Panc1 (cell line): ENCODE measurements at regions not wholly inside any gene's neighbourhood (a gene's known extent, or its start where the extent isn't known, plus 50 kb on each side); places are given as distances from the start of the nearest gene placed in this dataset.

Source experiments
- ATAC-seq: fragments of 200-7000 bp; cut with Tn5 transposase; 2 replicates; pipeline ENCODE4 v1.9.1; 2020; ENCODE audit warnings: mild to moderate bottlenecking, moderate library complexity
- BruUV-seq: library from RNA; stranded (reverse); fragments of 400-500 nt; replicated peaks from 2 replicates; lab custom pipeline; 2021; lab: Mats Ljungman, UMichigan
- CTCF ChIA-PET: fragments of 300-600 bp; sonication (Branson Sonifier 250); formaldehyde crosslinking; loops from one replicate; lab custom pipeline; 2022; ENCODE audit warnings: antibody characterized with exemption; lab: Charles Lee
- POLR2A ChIA-PET: fragments of 300-600 bp; sonication (Branson Sonifier 250); formaldehyde crosslinking; loops from one replicate; lab custom pipeline; 2022; ENCODE audit warnings: antibody characterized with exemption; lab: Charles Lee
- DNase-seq: peaks from one replicate; pipeline ENCODE4 v3.0.0-alpha.2; 2010; ENCODE audit warnings: low read depth, low spot score
- H3K27ac ChIP-seq: 2 replicates; pipeline ENCODE4 v1.5.1; 2011; ENCODE audit warnings: mild to moderate bottlenecking, low read length, inconsistent platforms
- H3K27me3 ChIP-seq: fragments of 200-500 bp; sonication (Bioruptor generic); 2 replicates; pipeline ENCODE4 v1.6.0; 2014; ENCODE audit warnings: low read length, inconsistent platforms; ENCODE audit not compliant: control insufficient read depth, insufficient read depth
- H3K36me3 ChIP-seq: fragments of 200-500 bp; sonication (Bioruptor generic); 2 replicates; pipeline ENCODE4 v1.5.1; 2014; ENCODE audit warnings: inconsistent platforms, mild to moderate bottlenecking, low read length, moderate library complexity; ENCODE audit not compliant: control insufficient read depth, insufficient read depth
- H3K4me1 ChIP-seq: 2 replicates; pipeline ENCODE4 v1.5.1; 2011; ENCODE audit warnings: inconsistent platforms, mild to moderate bottlenecking, low read length, moderate library complexity; ENCODE audit not compliant: control insufficient read depth, insufficient read depth
- H3K4me3 ChIP-seq, 2 experiments: 2 replicates each; pipeline ENCODE4 v1.5.1; 2011 to 2012; ENCODE audit warnings: low read depth in 2 of 2, low read length in 2 of 2, mild to moderate bottlenecking in 2 of 2, inconsistent platforms in 1 of 2, moderate library complexity in 1 of 2
- H3K9me3 ChIP-seq: fragments of 200-500 bp; sonication (Bioruptor generic); 2 replicates; pipeline ENCODE4 v1.5.1; 2014; ENCODE audit warnings: low read depth, mild to moderate bottlenecking, inconsistent platforms, low read length, moderate library complexity; ENCODE audit not compliant: control insufficient read depth, insufficient read depth
- CTCF ChIP-seq: fragments of 450-650 bp; IDR thresholded peaks from 2 replicates; pipeline ENCODE4 v1.5.1; 2017; ENCODE audit warnings: mild to moderate bottlenecking
- POLR2AphosphoS5 ChIP-seq: IDR thresholded peaks from 2 replicates; pipeline ENCODE4 v1.6.1; 2012; ENCODE audit warnings: mild to moderate bottlenecking, low read depth, low read length, moderate library complexity
- REST ChIP-seq, 2 experiments: IDR thresholded peaks; 2 replicates each; pipeline ENCODE4 v1.6.1; 2011 to 2012; ENCODE audit warnings: low read depth in 2 of 2, control low read depth in 1 of 2, low read length in 1 of 2, mild to moderate bottlenecking in 1 of 2, moderate library complexity in 1 of 2; ENCODE audit not compliant: insufficient read depth in 1 of 2
- SIN3A ChIP-seq: IDR thresholded peaks from 2 replicates; pipeline ENCODE4 v1.6.1; 2012; ENCODE audit warnings: low read depth, mild to moderate bottlenecking, low read length, moderate library complexity, borderline replicate concordance; ENCODE audit not compliant: insufficient read depth
- TCF7L2 ChIP-seq: IDR thresholded peaks from 2 replicates; pipeline ENCODE4 v1.6.1; 2011; ENCODE audit warnings: mild to moderate bottlenecking, low read depth, low read length, inconsistent platforms
- in situ Hi-C: cut with HindIII; loops from 2 replicates; pipeline ENCODE4 v1.10.0; 2016; ENCODE audit warnings: low sequenced_read_pairs, low pct_unique_long_range_greater_than_20kb
- intact Hi-C: fragments of 100-400 bp; cut with micrococcal nuclease; formaldehyde crosslinking; loops from one replicate; pipeline ENCODE4 v1.10.0; 2022; ENCODE audit not compliant: unreplicated experiment

- ChIA-PET CTCF (no interaction called here), POLR2A (no interaction called here)
- intact Hi-C loops (no loop called here), in situ Hi-C loops (no loop called here)
- H3K27ac ChIP-seq: no peak overlapping the region
- no peak overlapping the region for H3K4me3 ChIP-seq
- no peak for DNase-seq
- H3K27me3 ChIP-seq: no peaks in the 10 kb centered on the region
- no TSS peak for BruUV-seq
- no peaks in the 10 kb centered on the region for H3K9me3 ChIP-seq
- no peak for TF ChIP-seq REST (IDR thresholded peaks at IDR 0.05; ENCODE audit: insufficient read depth in 1 of 2, low read depth in 2 of 2, low read length in 1 of 2)
- TF ChIP-seq TCF7L2: no peak
- no peak for TF ChIP-seq CTCF
- no peak for TF ChIP-seq SIN3A
- no peak for ATAC-seq
- H3K36me3 ChIP-seq: no peaks in the 10 kb centered on the region
- no peaks in the 10 kb centered on the region for H3K4me1 ChIP-seq
These were observed 72.0 kb upstream of the ZMIZ1 start for GRCh38 chr10:78996792-78997129.

- no peak for ATAC-seq
- POLR2A ChIA-PET: no interaction called here
- CTCF ChIA-PET: no interaction called here
These were observed 70.8 kb upstream of the ZMIZ1 start for GRCh38 chr10:78997635-78998618.

More at GRCh38 chr10:78997635-78998618, 70.8 kb upstream of the ZMIZ1 start:
- Histone ChIP-seq H3K4me3 (no peak overlapping the region), H3K27me3 (no peaks in the 10 kb centered on the region), H3K4me1 (no peaks in the 10 kb centered on the region), H3K36me3 (no peaks in the 10 kb centered on the region), H3K9me3 (no peaks in the 10 kb centered on the region), H3K27ac (no peak overlapping the region)
- intact Hi-C loops: no loop called here
- no TSS peak for BruUV-seq
- TF ChIP-seq CTCF (no peak), TCF7L2 (no peak), POLR2AphosphoS5 (no peak), SIN3A (no peak), REST (IDR thresholded peaks at IDR 0.05; ENCODE audit: insufficient read depth in 1 of 2, low read depth in 2 of 2, low read length in 1 of 2) (no peak)
- in situ Hi-C loops: no loop called here
- no peak for DNase-seq
